ENCODE measurements at regions not wholly inside any gene's neighbourhood (a gene's known extent, or its start where the extent isn't known, plus 50 kb on each side); places are given as distances from the start of the nearest gene placed in this dataset.

DNA sequence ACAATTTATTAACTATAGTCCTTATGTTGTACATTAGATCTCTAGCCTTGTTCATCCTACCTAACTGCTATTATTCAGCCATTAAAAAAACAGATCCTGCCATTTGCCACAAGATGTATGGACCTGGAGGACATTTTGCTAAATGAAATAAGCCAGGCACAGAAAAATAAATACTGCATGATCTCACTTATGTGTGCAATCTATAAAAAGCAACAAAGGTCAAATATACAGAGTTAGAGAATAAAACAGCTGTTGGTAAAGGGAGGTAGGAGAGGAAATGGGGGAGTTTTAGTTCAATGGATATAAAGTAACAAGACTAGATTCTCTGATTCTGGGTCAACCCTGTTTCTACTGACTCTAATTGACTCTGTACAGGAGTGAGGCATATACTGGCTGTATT is 103.3 kb upstream of the FAM9C start:
- DNase-seq (ENCODE audit: low spot score) = no peak

DNA sequence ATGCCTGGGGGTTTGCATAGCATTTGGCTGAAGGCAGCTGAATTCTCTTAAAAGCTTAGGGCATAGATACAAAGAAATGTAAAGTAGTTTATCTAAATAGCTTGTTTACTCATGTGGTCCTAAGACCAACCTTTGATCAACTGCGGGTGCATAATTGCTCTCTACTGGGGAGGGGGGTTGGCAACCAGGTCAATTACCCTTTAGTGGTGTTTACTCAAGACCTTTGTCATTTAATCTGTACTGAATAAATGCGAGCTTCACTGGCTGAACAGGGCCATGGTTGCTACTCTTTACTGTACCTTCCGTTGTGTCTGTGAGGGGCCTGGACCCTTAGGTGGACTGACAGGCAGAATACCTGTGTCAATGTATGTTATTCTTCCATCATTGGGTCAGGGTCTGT is 102.7 kb upstream of the FAM9C start:
- no peak for DNase-seq (ENCODE audit: low spot score)

DNA sequence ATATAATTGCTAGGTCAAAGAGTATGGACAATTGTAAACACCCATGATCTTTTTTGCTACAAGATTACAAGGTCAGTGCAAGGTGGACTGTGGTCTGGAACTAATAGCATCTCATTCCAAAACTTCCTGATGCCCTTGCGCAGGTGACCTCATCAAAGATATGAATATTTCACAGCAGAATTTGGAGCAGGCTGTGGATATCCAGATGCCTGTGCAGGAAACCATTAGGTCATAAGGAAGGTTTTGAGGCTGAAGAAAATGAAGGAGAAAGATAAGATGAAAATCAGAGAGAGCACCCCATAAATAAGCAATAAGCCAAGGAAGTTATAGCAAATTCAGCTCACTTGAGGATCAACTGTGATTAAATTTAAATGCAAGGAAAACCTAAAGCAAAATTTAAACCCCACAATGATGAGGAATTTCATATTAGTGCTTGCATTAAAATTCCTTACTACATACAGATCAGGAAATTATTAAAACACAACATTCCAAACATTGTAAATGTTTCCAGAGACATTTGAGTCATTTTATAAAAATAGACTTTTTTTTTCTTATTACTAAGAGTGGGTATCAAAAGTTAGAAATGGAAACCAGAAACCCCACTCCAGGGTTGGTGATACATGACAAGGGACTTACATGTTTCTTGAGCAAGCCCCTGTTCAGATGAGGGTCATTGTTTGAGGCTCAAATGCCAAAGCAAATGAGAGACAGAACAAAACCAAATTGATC is 100.7 kb upstream of the FAM9C start:
- DNase-seq (ENCODE audit: low spot score) = peak; percentile 9

DNA sequence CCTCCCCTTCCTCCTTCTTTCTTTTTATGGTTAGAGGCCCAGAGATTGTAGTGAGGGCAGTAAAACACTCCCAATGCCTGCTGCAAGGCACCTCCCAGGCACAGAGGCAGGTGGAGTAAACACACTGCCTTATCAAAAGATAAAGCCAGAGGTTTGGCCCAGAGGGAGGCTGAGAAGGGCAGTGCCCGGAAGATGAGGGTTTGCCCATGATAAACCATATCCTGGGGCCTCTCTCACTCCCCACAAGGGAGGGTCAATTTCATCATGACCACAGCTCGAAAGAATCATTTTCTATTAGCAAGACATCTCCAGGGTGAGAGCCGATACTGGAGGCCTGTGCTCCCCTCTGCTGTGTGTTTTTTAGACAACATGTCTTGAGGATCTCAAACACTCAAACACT is 98.5 kb upstream of the FAM9C start:
- no peak for DNase-seq (ENCODE audit: low spot score)

DNA sequence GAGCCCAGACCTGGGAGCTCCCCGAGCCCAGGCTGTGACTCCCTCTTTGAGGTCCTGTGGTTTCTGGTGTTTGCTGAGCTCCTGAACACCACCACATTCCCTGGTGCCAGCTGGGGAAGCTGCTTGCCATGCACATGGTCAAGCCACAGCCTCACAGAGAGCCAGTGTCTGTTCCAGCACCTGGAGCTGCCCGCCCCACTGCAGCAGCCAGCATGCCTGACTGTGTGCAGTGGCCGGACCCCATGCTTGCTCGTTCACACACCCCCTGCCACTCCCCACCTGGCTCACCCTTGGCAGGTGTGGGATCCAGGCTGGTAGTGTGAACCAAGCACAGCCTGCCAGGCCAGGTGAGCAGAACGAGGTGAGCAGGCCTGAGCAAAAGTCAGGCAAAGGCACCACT is 95.6 kb upstream of the FAM9C start:
- no peak for DNase-seq (ENCODE audit: low spot score)

DNA sequence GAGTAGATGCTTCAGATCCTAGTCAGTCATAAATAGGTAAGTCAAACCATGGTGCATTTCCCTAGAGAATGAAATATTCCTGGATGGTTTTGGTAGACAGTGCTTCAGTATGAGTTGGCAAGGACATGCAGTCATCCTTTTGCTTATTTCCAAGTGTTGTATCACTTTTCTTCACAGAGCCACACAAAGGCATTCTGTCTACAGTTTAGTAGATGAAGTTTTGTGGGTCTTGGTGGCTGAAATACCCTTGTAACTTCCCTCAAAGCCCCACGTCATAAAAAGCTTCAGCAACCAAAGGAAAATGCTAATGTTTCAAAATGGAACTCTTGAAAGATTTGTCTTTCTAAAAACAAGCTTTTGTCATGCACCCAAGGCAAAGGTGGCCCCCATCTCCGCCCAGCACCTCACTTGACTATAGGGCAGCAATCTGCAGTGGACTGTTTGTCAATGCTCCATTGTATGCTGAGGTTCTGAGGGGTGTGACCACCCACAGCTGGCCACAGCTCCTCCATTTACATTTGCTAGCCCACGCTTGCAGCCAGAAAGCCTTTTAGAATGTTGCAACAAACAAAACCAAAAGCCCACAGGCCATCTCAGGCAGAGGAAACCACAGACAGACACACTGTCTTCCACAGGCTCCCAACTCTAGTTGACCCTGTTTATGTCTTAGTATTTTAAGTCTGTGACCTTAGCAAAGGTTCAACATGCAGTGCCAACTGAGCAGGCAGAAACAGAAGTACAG is 87.1 kb upstream of the FAM9C start:
- no peak for DNase-seq (ENCODE audit: low spot score)

DNA sequence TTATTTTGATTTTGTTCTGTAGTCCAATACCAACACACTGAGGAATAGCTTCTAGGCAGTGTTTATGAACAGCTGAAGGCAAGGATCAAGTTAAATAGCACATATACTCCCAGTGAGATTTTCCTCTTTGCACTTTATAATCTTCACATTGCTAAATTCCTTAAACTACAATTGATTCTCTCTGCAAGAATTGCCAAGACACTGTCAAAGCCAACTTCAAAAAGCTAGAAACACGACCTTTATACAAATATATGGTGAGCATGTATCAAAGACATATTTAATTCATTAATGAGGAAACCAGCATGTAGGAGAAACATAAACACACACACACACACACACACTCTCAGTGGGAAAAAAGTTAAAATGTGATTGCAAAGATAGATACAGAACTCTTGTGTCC is 86.4 kb upstream of the FAM9C start:
- no peak for DNase-seq (ENCODE audit: low spot score)

DNA sequence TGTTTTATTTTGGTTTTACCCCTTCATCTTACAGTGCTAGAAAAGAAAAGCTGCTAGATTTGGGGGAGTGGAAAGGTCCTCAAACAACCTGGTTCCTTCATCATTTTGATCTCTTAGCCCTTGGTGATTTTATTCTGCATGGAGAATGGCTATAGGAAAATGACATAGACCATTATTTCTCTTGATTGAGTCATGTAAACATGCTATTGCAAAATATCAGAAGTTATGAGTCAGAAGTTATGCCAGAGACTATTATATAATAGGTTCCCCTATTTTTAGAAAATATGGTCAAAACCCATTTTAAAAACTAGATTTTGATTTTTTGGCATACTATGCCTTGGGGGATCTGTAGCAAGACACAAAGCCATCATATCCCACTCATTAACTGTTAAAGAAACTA is 83.7 kb upstream of the FAM9C start:
- peak; percentile 9 for DNase-seq (ENCODE audit: low spot score)

DNA sequence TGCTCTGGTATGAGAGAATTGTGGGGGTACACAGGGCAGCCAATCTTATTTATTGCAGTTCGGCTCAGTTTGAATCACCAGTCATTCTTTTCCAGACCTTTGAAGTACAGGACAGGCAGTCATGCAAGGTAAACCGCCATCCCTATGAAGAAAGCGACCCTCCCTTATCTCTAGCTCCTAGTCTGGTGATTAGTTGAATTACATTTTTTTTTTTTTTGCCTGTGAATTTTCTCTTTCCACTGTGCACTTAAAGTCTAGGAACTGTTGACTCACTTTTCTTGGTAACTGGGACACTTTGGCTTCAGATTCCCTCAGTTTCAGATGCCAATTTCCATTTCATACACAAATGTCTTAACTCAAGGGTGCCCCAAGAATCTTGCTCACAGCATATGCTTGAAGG is 82.4 kb upstream of the FAM9C start:
- no peak for DNase-seq (ENCODE audit: low spot score)

DNA sequence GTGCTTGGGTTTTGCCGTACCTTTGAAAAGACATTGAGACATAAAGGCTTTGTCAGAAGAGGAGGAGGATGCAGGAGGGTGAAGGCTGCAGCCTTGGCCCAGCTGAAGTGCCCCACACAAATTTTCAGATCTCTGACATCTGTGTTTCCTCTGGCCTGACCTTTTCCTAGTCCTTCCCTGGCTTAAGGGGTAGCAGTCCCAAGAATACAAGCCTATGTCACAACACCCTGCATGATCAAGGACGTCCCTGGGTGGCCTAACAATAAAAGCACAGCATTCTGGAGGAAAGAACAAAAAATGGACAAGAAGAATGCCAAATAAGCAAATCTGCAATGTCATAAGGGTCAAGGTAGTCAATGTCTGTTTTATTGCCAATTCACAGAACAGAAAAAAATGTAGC is 80.8 kb upstream of the FAM9C start:
- no peak for DNase-seq (ENCODE audit: low spot score)

DNA sequence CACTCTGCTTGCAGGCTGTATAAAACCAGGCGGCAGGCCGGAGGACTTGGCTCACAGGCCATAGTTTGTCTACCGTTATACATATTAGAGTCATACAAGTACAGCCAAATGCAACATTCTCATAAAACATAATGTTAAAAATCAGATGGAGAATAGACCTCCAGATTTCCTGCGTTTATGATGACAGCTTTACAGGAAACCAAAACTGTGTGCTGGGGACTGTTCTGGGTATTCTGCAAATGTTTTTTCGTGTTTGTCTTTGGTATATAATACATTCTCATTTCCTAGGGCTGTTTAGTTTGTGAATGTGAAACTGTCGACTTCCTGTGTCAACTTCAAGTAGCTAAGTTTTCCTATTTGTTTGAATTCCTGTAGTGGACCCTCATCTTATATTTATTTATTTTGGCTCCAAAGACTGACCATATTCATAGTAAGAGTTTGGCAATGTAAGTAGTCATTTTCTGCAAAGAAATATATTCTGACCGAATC is 79.5 kb upstream of the FAM9C start:
- DNase-seq (ENCODE audit: low spot score) = no peak

DNA sequence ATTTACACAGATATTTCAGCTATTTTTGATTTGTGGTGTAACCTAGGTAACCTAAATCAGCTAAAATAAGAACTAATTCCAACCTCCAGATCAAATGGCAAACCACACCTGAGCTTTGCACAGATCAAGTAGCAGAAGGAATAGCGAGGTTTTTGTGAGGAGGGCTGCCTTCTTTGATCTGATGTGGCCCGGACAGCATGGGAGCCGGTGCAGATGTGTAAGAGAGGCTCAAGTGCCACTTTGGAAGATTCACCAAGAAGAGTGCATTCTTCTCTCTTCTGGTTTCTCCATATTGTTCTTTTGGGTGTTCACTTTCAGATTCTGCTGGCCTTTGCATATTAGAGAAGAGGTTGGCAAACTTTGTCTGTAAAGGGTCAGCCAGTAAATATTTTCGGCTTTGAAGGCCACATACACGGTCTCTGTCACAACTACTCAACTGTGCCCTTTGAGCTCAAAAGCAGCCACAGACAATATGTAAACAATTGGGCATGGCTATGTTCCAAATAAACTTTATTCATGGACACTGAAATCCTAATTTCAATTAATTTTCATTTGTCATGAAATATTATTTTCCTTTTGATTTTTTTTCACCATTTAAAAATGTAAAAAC is 78.9 kb upstream of the FAM9C start:
- no peak for DNase-seq (ENCODE audit: low spot score)

DNA sequence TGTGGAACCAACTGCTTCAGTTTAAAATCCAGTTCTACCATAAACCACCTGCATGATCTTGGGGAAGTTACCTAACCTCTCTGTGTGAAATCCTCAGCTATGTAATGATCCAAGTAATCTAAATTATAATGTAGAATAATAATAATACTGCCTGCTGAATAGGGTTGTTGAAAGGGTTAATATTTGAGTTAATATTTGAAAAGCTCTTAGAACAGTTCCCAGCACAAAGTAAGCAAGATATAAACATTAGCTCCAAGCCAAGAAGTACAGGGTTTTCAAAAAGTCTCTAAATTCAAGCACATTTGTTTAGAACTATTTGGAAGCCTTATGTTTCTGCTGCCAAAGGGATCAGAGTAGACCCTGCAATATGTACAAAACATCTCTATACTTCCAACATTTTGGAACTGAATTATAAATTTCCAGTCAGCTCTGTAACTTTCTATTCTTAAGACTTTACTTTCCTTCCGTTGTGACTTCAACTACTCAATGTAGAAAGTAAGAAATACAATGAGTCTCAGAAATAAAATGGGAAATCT is 76.7 kb upstream of the FAM9C start:
- no peak for DNase-seq (ENCODE audit: low spot score)

DNA sequence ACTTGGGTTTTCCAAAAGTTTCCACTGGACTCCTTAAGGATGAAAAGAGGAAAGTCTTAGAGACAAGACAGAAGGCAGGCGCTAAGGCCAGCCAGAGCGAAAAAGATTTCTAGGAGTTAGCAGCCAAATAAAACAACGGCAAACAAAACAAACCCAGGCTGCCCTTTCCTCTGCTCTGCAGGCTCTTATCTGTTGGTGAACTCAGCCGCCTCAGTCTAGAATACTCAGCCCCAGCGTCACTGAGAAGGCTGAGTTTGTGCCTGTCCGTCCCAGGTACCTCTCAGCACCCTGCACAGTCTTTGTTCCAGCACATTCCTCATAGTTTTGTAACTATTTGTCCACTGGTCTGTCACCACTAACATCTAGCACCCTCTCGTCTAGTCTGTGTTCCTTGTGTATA is 75.6 kb upstream of the FAM9C start:
- no peak for DNase-seq (ENCODE audit: low spot score)

DNA sequence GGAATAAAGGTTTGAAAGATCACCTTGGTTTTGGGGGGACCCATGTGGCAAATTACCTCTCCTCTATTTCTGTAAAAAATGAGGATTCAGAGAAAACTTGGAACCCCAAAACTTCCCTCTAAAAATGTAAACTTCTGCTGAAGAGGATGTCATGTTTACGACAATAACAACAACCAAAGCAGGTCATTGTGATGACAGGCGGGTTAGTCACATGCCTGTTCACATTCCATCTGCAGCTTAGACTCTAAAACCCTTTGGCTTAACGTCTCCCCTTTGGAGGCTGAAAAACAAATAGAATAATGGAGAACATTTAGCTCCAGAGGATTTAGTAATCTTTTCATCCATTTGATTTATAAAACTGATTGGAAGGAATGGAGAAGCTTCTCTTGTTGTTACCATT is 75.0 kb upstream of the FAM9C start:
- DNase-seq (ENCODE audit: low spot score) = peak; percentile 6

DNA sequence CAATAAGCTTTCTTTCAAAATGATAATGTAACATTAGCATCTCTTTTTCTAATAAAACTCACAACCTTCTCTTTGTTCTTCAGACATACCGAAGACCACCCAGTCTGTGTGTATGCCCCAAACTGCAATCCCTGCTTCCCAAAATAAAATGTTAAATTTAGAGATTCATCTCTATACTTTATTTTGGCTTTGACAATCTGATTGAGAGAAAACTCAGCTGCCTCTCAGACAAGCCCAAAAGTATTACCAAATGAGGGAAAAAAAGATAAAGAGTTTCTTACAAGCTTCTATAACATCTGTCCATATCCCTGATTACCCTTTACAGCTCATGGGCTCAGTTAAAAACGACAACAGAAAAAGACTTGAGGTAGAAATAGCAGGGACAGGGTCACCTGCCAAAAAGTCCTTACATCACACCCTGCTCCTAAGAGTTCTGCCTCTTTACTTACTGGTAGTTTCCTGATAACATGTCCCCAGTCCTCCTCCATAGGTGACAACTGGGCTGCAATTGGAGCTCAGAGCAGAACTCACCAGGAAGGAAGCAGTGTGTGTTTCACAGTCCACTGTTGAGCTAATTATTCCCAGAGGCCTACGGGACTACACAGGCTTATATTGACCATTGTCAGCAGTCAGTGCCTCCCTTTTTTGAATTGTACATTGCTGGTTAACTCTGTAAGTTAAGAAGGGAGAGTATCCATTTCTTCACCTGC is 70.9 kb upstream of the FAM9C start:
- no peak for DNase-seq (ENCODE audit: low spot score)

DNA sequence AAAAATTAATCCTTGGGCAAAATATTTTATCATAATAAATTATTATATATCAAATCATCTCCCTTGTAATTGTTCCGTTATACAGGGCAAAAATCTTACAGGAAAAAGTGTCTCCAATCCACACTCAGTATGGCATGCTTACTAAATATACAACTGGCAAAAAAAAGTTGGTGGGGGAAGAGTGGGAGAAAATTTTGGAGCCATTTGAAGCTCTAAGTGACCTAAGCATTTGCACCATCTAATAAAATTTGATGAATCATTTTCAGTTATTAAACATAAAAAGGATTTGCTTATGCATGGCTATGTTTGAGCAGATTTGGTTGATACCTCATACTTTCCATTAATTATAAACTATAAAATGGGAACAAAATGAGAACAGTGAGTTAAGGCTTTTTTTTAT is 68.1 kb upstream of the FAM9C start:
- DNase-seq (ENCODE audit: low spot score) = no peak

DNA sequence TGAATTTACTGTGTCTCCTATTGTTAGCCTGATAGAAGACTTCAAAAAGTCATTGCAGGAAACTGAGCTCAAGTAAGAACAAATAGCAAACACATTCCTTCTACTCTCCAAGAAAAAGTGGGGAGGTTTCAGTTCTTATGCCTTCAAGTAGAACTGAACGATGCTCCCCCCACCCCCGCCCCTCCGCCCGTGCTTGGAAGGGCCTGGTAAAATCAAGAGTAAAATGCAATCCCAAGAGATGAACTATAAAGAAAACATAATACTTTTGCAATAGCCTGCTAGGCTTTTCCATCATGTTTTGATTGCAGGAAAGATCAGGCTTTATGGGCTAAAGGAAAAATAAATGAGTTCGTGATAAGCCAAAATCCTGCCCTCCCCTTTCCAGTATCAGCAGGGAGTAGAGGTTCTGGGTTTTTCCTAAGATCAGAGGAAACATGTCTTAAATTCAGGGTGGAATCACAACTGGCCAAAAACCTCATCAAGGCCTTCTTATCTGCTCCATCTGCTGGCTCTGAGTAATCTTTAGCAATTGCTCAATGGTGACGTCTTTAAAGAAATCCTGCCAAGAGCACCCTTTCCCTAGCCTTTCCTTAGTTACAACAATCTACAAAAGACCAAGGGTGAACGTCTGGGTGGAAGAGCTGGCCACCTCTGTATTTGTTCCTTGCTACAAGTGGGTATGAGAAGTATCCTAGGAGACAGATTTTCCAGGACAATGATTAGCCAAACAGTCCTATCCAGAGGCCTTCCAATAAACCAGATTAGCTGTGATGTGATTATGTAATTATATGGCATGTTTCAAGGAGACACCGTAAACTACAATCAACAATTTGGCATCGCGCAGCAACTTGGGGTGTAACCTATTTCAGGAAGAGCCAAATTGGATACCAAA is 66.3 kb upstream of the FAM9C start:
- DNase-seq (ENCODE audit: low spot score) = peak; percentile 49

DNA sequence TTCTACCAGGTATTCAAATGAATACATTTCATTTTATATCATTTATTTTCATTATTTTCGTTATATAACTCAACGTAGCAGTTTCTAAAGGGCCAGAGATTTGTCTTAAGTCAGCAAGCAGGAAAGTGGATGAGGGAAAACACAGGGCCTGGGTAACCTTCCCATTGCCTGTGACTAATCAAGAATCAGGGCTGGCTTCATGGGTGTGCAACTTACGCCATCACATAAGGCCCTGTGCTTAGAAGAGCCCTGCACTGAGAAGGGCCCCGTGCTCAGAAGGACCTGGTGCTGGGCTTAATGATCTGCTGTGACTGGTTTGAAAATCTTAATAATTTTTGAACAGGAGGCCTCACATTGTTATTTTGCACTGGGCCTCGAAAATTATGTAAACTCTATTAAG is 65.4 kb upstream of the FAM9C start:
- no peak for DNase-seq (ENCODE audit: low spot score)

DNA sequence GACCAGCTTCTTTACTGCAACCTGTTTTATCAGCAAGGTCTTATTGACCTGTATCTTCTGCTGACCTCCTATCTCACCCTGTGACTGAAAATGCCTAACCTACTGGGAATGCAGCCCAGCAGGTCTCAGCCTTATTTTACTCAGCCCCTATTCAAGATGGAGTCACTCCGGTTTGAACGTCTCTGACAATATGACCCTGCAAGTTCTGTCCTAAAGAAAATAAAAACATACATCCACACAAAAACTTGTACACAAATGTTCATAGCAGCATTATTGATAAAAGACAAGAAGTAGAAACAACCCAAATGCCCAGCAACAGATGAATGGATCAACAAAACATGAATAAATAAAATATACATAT is 59.5 kb upstream of the FAM9C start:
- DNase-seq (ENCODE audit: low spot score) = no peak

DNA sequence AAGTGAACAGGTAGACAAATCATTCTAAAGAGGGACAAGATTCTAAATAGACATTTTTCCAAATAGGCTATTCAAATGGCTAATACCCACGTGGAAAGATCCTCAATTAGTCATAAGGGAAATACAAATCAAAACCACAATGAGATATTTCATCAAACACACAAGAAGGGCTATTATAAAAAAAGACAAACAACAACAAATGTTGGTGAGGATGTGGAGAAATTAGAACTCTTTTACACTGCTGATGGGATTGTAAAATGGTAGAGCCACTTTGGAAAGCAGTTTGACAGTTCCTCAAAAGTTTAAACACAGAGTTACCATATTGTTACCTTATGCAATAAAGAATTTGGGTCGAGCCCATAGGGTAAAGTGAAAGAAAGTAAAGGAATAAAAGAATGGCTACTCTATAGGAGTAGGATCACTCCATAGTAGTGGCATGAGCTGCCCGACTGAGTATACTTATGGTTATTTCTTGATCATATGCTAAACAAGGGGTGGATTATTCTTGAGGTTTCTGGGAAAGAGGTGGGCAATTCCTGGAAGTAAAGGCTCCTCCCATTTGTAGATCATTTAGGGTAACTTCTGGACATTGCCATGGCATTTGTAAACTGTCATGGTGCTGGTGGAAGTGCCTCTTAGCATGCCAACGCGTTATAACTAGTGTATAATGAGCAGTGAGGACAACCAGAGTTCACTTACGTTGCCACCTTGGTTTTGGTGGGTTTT is 58.9 kb upstream of the FAM9C start:
- no peak for DNase-seq (ENCODE audit: low spot score)
